ENCODE measurements at regions not wholly inside any gene's neighbourhood (a gene's known extent, or its start where the extent isn't known, plus 50 kb on each side); places are given as distances from the start of the nearest gene placed in this dataset.

DNA sequence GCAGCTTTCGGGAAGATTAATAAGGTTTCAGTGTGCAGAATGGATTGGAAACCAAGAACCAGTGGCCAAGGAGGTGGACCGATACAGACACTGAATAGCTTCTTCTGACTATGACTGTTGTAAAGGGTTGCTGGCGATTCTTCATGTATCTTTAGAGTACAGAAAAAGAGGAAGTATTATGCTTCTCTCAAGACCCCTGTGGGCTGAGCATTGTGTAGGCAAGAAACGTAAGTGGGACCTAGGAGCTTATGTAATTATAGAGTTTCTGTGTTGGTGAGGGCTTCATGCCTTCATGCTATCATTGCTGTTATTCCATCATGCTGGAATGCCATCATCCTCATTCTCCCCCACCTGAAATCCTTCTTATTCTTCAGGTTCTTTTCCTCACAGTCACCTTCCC is 105.4 kb upstream of the AKIRIN2 start:
- DNase-seq (ENCODE audit: low spot score), result no peak

DNA sequence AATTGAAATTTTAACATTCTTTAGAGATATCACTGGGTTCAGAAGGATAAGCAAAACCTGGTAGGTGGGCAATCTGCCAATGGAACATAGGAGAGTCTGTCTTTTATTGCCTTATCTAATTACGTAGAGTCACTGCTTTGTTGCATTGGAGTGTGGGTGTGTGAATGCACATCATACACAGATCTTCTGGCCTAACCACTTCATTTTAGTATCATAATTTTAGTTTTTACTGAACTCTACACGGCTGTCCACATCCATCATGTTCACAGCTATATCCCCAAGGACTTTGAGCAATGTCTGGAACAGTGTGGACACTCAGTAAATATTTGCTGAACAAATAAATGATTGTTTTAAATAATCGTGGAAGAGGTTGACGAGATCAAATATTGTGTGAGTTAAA is 104.6 kb upstream of the AKIRIN2 start:
- no peak for DNase-seq (ENCODE audit: low spot score)

DNA sequence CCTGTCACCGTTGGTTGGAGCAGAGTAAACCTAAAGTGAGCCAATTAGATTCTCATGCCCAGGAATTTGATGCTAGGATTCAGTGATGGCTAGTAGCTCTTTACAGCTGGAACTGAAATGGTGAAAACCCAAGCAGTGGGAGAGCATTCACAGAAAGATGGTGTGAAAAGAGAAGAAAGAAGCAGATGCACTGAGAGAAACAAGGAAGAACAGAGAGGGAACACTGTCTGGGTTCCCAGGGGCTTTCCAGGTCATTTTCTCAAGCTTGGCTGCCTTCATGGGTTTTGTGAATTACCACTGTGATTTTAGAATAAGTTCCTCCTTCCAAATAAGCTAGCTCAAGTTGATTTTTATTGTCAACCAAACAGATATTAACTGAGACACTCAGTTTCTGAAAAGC is 104.1 kb upstream of the AKIRIN2 start:
- no peak for DNase-seq (ENCODE audit: low spot score)

DNA sequence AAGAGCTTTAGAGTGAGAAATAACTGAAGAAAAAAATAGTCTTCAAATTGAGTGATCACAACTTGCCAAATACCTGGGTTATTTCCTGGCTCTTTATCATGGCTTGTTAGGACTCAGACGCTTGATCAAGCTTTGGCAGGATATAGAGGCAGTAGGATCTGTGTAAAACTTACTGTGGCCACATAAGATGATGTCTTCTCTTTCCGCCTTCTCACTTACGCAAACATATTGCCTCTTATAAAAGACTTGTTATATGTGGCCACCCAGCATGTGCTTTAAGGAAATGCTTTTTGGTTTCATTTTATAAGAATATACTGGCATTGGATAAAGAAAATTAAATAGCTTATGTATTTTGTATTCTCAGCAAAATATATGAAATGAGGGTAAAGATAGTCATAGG is 101.8 kb upstream of the AKIRIN2 start:
- DNase-seq (ENCODE audit: low spot score), result no peak

DNA sequence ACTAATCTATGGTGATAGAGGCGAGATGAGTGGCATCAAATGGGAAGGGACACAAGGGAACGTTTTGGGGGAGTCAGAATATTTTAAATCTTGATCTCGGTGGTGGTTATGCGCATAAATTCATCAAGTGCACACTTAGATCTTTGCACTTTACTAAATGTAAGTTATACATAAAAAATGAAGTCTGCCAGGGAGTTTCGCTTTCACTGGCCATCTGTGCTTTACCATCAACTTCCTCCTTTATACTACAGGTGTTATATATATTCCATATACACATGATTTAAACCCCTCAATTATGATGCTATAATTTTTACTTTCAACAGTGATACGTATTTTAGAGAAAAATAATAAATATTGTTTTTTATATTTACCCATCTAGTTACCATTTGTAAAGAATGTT is 97.6 kb upstream of the AKIRIN2 start:
- DNase-seq (ENCODE audit: low spot score), result no peak

DNA sequence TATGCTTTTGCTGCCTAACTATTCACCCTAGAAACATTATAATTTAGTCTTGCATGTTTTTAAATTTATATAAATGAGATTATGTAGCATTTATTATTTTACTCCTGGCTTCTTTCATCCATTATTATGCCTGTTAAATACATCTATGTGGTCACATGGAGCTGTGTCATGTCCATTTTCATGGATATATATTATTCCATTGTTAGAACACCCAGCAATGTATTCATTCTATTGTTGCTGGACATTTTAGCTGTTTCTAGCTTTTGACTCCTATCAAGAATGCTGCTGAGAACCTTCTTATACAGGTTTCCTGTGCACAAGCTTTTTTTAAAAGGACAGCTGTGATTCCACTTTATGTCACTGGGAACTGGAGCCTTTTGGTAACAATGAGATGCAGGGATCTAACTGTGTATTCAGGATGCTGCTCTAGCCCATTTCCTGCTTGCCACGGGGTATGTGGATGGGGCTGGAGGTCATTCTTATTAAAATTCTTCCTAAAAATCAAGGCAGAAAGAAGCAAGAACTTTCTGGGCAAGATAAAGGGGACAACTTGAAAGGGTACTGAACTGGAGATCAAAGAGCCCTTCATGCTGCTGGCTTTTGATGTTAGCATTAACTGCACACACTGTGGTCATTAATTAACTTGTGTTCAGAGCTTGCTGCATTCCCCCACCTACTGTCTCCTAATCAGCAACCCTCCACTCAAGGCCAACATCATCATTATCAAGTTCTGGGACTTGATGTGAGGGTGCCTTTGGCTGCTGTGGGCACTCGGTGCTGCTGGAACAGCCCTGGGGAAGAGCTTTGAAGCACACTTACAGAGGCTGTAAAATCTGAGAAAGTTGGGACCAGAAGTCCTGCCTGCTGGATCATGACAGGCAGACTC is 96.6 kb upstream of the AKIRIN2 start:
- DNase-seq (ENCODE audit: low spot score), result no peak

DNA sequence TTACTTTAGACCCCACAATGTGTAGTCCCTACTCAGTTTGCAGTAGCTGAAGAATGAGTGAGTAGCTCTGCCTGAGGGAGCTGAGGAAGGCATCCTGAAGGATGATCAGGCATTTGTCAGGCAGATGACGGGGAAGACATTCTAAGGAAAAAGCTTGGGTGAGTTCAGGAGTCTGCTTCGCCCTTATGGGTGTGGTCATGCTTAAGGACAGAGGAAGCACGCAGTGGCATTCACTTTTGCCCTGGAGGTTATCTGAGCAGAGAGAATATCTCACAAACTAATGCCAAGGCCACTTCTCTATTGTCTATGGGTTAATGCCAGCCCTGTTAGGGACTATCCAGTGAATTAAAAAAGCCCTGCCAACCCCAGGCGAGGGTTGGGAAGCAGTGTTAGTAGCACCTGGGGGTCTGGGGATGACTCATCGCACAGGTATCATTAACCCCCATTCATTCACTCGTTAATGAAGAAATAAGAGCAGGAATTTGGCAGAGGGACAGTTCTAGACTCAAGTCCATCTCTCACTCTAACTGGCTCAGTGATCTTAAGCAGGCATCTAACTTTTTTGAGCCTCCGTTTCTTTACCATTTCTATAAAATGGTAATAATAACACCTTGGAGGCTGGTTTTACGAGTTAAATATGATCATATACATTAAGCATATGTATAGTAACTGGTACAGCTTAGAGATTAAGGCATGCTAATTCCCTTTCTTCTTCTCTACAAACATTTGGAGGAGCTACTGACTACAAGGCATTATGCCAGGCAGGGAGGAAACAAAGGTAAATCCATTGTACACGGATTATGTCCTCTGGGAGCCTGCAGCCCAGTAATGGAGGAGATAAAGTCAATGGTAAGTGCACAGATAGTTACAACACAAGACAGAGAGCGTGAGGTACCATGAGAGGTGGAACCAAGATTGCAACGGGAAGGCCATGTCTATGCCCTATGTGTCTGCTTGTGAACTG is 93.2 kb upstream of the AKIRIN2 start:
- DNase-seq (ENCODE audit: low spot score), result no peak

DNA sequence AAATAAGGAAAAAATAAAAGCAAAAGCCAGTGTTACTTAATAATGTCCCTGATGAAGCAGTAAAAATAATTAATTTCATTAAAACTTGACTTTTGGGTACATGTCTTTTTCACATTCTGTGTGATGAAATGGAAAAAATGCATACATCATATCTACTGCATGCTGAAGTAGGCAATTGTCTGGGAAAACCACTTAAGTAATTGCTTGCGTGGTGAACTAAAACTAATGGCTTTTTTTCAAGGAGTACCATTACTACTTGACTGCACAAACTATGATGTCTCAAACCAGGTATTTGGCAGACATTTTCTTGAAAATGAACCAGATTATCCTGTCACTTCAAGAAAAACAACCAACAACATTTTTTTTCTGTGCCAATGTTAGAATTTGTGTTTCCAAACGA is 91.3 kb upstream of the AKIRIN2 start:
- DNase-seq (ENCODE audit: low spot score), result no peak

DNA sequence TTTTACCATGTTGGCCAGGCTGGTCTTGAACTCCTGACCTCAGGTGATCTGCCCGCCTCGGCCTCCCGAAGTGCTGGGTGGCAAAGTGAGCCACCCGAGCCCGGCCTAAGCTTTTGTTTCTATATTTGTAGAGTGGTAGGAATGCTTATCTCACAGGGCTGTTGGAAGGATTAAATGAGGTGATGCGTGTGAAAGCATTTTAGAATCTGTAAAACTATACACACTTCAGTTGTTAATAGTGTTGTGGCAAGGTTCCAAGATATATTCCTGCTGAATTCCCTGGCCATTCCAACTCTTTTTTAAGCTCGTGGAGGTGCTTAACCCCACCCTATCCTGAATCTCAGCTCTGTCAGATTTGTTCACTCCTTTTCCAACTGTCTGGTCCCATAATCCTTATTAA is 89.9 kb upstream of the AKIRIN2 start:
- no peak for DNase-seq (ENCODE audit: low spot score)

DNA sequence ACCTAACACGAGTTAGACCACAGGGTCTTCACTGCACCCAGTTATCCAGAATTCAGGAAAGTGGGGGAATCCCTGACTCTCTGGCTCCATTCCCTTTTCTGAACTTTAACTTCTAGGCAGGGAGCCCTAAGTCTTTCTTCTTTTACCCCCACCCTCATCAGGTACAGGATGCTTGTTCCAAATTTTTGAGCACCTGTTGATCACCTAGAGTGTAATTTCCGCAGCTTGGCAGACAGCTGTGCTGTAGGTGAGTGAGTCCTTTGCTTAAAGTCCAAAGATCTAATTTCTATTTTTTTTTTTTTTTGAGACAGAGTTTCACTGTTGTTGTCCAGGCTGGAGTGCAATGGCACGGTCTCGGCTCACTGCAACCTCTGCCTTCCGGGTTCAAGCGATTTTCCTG is 89.5 kb upstream of the AKIRIN2 start:
- DNase-seq (ENCODE audit: low spot score), result no peak

DNA sequence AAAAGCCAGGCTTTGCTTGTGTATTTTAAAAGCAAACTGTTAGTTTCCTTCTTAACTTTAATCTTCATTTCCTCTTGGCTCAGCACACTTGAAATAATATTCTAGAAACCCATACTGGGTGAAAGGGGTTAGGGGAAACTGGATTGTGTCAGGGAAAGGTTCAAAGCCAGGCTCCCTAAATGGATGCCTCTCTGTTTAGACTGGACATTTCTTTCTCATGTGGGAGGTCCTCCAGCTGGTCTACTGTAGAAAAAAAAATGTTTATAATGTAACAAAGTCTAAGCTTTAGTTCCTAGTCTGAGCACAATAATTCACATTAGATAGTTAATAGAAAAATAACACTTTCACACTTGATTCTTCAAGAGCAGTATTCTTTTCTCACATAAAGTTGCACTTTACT is 89.0 kb upstream of the AKIRIN2 start:
- DNase-seq (ENCODE audit: low spot score), result peak; percentile 15

DNA sequence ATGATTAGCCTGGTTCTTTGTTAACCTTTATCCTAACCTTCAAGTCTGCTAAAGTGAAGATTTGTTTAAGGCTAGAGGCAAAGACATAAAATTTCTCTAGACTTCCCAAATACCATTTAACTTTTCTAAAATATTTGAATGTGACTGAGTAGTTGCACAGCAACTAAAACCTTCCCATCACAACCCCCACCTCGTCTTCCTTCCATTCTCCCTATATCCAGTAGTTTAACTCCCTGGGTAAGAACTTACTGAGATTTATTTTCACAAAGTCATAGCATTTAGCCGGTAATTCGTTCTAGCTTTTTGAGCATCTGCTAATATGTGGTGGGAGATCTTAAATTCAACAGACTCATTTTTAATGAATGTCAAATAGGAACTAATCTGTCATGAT is 87.9 kb upstream of the AKIRIN2 start:
- no peak for DNase-seq (ENCODE audit: low spot score)

DNA sequence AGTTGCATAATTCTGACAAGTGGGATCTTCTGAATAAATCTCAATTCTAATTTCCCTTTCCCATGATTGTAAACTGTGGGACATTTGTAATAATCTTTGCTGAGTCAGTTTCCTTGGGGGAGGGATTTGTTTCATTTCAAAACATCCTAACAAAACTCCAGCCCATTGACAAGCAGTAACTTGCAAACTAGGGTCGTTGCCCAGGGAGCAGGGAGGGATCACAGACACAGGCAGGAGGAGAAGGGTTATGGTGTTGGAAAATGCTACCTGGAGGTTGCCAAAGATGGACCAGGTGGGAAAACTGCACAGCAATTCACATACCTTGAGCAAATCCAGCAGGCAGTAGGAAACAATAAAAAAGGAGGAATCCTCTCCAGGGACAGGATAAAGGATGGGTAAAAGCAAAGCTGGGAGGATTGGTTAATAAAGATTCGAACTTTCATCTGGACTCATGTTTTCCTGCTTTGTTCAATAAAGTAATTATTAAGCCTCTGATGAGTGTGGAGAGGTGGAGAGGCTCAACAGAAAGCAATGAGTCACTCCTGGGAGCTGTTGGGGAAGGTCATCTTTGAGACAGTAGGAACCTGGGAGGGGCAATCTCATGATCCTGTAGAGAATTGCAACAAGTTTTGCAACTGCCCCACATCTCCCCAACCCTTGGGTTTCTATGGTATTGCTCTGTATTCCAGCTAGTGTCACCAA is 87.3 kb upstream of the AKIRIN2 start:
- DNase-seq (ENCODE audit: low spot score), result peak; percentile 33

DNA sequence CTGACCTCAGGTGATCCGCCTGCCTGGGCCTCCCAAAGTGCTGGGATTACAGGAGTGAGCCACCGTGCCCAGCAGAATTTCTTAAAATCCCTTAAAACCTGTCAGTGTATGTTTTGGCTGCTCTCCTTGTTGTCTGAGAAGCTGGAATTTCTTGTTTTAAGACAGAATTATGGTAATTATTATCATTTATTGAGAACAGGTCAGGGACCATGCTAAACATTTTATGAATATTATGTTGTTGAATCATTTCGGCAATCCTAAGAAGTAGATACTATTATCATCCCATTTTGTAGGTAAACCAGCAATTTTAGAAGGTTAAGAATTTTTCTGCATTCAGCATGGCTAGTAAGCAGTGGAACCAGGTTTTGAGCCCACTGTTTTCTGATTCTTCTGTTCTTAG is 86.1 kb upstream of the AKIRIN2 start:
- DNase-seq (ENCODE audit: low spot score), result no peak

DNA sequence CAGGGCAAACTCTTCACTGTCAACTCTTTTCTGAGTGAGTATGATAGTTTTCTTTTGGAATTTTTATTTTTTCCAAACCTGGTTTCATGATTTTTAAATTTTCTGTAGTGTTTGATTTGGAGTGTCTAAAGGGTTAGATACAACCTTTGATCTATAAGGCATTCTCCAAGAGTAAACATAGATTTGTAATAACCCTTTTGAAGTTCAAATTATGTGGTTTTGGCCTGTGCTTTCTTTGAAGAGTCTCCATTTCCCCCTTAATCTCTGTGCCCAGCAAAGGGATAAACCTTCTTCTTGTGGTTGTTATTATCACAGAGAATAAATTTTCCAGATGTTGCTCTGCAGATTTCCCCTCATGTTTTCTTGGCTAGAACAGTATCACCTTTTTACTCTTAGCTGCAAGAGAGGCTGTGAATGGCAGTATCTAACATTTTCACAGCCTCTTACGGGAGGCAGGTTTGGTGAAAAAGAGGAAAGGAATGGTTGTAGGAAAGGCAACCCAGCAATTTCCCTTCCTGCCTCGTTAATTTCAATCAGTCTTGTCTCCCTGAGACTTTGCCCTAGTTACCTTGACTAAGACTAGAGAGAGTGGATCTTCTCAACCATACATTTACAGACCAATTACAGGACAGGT is 83.3 kb upstream of the AKIRIN2 start:
- DNase-seq (ENCODE audit: low spot score), result no peak

DNA sequence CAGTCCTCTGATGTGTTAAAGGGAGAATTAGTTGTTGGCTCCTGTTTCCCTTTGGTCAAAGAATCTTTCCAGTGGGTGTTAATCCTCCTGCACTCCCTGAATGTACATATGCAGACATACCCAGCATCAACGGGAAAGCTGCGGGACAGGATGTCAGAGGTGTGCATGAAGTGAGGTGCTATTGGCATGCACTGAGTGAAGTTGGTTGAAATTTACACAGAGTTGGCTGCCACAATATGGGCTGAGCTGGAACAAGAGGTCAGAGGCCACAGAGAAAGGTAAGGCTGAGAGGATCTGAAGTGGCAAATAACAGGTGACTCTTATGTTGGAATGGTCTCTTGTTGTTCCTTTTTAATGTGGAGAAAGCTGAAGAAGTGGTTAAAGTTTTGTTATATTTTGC is 82.7 kb upstream of the AKIRIN2 start:
- no peak for DNase-seq (ENCODE audit: low spot score)

DNA sequence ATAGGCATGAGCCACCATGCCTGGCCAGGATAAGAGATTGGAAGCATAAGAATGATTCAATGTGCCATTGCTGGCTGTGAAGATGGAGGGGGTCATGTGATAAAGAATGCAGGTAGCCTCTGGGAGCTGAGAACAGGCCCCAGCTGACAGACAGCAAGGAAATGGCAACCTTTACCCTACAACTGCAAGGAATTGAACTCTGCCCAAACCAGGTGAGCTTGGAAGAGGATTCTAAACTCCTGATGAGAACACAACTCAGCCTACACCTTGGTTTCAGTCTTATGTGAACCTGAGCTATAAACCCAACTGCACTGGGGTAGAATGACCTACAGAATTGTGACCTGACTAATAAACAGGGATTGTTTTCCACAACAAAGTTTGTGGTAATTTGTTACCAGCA is 82.0 kb upstream of the AKIRIN2 start:
- no peak for DNase-seq (ENCODE audit: low spot score)

DNA sequence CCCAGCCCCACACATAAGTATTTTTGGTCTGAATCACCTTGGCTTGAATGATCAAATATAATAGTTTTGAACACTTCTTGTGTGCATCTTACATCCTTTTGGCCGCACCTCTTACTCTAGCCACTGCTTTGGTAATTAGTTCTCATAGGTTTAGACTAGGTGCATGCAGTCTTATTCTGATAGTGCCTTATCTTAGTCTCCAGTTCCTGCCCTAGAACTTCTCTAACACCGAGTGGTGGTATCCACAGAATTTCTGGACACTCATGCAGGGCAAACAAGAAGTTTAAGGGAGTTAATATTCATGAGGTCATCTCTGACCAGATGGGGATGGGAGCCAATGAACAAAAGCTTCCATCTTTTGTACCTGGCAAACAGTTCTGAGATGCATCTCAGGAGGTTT is 77.5 kb upstream of the AKIRIN2 start:
- no peak for DNase-seq (ENCODE audit: low spot score)

DNA sequence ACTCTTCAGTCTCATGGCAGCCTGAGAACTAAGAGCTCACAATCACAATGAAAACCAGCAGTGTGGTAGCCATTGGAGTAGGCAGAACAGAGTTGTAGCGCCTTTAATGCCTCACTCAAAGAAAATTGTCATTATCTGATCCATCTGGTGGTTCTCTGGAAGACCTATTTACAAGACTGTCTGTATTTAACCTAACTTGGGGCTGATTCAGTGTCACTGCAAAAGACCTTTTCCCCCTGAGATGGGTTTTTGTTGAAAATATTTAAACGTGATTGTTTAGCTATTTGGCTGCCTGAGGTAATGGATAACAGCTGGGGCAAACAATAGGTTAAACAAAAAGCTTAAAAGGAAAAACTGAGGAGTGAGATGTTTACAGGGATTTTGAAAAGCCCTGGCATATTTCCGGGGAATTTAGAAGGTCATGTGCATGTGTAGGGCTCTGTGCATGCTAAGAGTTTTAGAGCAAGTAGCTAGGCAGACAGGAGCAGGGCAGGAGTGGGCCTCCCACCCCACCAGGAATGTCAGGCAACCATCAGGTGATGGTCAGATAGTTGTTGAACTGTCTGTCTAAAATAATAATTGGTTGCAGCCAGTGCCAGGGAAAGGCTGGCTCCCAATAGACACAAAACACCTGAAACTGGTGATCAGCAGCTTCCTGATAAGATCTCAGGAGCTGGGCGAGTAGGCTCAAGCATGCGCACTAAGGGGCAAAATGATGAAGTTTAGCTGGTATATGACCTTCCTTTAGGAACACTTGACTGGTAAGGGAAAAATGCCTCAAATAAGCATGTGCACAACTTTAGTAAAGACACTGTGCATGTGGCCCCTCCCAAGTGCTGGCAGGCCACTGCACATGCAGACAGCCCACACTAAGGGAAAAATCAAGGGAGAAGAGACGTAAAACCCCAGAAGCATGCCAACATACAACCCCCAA is 70.8 kb upstream of the AKIRIN2 start:
- peak; percentile 15 for DNase-seq (ENCODE audit: low spot score)

DNA sequence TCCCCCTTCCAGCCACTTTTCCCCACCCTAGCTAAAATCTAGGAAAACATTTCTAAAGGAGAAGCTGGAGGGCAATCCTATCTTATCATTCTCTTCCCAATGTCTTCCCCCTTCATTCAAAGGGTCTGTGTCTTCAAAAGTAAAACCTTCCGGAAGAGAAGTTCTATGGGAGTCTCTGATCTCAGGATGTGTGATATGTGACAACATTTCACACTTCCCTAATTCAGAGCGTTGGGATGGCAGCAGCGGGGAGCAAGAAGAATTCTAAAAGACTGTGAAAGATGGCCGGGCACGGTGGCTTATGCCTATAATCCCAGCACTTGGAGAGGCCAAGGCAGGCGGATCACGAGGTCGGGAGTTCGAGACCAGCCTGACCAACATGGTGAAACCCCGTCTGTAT is 65.4 kb upstream of the AKIRIN2 start:
- no peak for DNase-seq (ENCODE audit: low spot score)

DNA sequence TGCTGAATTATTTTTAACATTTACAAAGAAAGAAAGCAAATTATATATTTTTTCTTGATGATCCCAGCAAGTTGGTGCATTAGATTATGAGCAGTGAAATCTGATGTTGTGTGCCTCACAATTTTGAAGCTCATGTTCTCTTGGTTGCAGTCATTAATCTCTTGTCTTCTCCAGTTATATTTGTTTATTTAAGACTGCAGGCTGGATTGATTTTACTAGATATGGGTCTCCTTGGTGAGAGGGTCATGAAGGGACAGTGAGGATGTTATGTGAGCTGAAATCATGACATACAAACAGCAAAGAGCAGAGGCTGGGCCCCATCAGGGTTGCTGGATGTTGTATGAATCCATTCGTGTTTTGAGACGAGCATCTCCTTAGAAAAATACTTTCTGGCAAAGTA is 64.2 kb upstream of the AKIRIN2 start:
- no peak for DNase-seq (ENCODE audit: low spot score)

Data from AG08396 (cell line).